Transverse colon (tissue), 4 donors: ENCODE measurements at regions not wholly inside any gene's neighbourhood (a gene's known extent, or its start where the extent isn't known, plus 50 kb on each side); places are given as distances from the start of the nearest gene placed in this dataset.

Experiments
- DNase-seq: peaks from one replicate; pipeline ENCODE4 v3.0.0-alpha.2; 2019
- H3K27ac ChIP-seq, 4 donors: fragments of 200-600 bp; sonication (generic); 2 replicates each; pipeline ENCODE4 v1.5.1; 2016 to 2018; ENCODE audit warnings: inconsistent platforms in 4 of 4
- H3K27me3 ChIP-seq: fragments of 200-600 bp; sonication (generic); 2 replicates; pipeline ENCODE4 v1.5.1; 2017; ENCODE audit warnings: inconsistent platforms
- H3K36me3 ChIP-seq, 4 donors: fragments of 200-600 bp; sonication (generic); 2 replicates each; pipeline ENCODE4 v1.5.1; 2017 to 2019; ENCODE audit warnings: inconsistent platforms in 4 of 4
- H3K4me1 ChIP-seq, 4 donors: fragments of 200-600 bp; sonication (generic); 2 replicates each; pipeline ENCODE4 v1.5.1; 2017 to 2020; ENCODE audit warnings: inconsistent platforms in 4 of 4
- H3K4me3 ChIP-seq, 4 donors: fragments of 200-600 bp; sonication (generic); 1 replicate in 1 of 4; 2 replicates in 3 of 4; pipeline versions ENCODE4 v1.5.1 to v1.6.1; 2017 to 2019; ENCODE audit warnings: inconsistent platforms in 4 of 4
- H3K9me3 ChIP-seq, 2 donors: fragments of 200-600 bp; sonication (generic); 2 replicates each; pipeline ENCODE4 v1.5.1; 2017 to 2019; ENCODE audit warnings: inconsistent platforms in 2 of 2
- CTCF ChIP-seq, 5 experiments: fragments of 200-600 bp in 3 of 5; fragments of 450-650 bp in 2 of 5; sonication (generic) in 3 of 5; IDR thresholded peaks; 1 replicate in 2 of 5; 2 replicates in 3 of 5; pipeline ENCODE4 v1.5.1; 2016 to 2017; ENCODE audit warnings: antibody characterized with exemption in 5 of 5, inconsistent platforms in 3 of 5, mild to moderate bottlenecking in 2 of 5, moderate library complexity in 1 of 5
- EP300 ChIP-seq: sonication (generic); formaldehyde crosslinking; IDR thresholded peaks from one replicate; pipeline ENCODE4 v1.6.1; 2017; ENCODE audit warnings: antibody characterized with exemption, low read depth
- POLR2A ChIP-seq: fragments of 450-650 bp; IDR thresholded peaks from one replicate; pipeline ENCODE4 v1.6.1; 2016; ENCODE audit warnings: antibody characterized with exemption, mild to moderate bottlenecking, moderate library complexity
- POLR2AphosphoS5 ChIP-seq, 3 donors: sonication (generic); formaldehyde crosslinking; IDR thresholded peaks; one replicate each; pipeline ENCODE4 v1.6.1; 2016; ENCODE audit warnings: antibody characterized with exemption in 3 of 3
- WGBS, 2 donors: methylation state at CpG; one replicate each; pipeline ENCODE4 v1.1.5; 2018; ENCODE audit warnings: low coverage in 1 of 2; 5-methylcytosine and 5-hydroxymethylcytosine counted together
- in situ Hi-C, 4 donors: fragments of 200-750 bp; cut with MboI; loops; one replicate each; pipeline versions ENCODE4 v1.15.0 to v1.15.1; 2017; ENCODE audit warnings: low sequenced_read_pairs in 3 of 4, low pct_ligation_motif_present in 1 of 4, low pct_unique_long_range_greater_than_20kb in 1 of 4
- intact Hi-C: fragments of 100-400 bp; cut with DNase I; formaldehyde crosslinking; loops from one replicate; pipeline ENCODE4 v1.15.1; 2023; ENCODE audit warnings: low total_unique reads

- no peaks in the 10 kb centered on the region for H3K27me3 ChIP-seq
- intact Hi-C loops, result no loop called here
- H3K4me1 ChIP-seq, result no peaks in the 10 kb centered on the region
- TF ChIP-seq EP300 (no peak), CTCF (IDR thresholded peaks at IDR 0.05) (no peak), POLR2A (no peak), POLR2AphosphoS5 (IDR thresholded peaks at IDR 0.05) (no peak)
- in situ Hi-C loops, result loop anchor here in 1 of 4 donors (25.0 kb wide), 1 partner anchor 195 kb away; no protein-coding TSS in a partner anchor
- no peaks in the 10 kb centered on the region for H3K36me3 ChIP-seq
- H3K9me3 ChIP-seq, result no peaks in the 10 kb centered on the region
- no peak for DNase-seq
- no peak overlapping the region for H3K4me3 ChIP-seq
- WGBS, 2 donors, result 91% methylated on average over 6 of the region's 6 CpGs; no CpG with 5 or more reads in 1 of the 2 donors
- no peak overlapping the region for H3K27ac ChIP-seq
Observed at GRCh38 chr18:48467231-48467630, 58.0 kb upstream of the ZBTB7C start.

- DNase-seq, result no peak
- WGBS, 2 donors, result 60 to 86% methylated on average over 1 of the region's 1 CpG
- TF ChIP-seq CTCF (IDR thresholded peaks at IDR 0.05), result no peak
- TF ChIP-seq POLR2AphosphoS5 (IDR thresholded peaks at IDR 0.05), result no peak
- TF ChIP-seq EP300, result no peak
- no peak for TF ChIP-seq POLR2A
Observed at GRCh38 chr18:48462510-48462909, 53.3 kb upstream of the ZBTB7C start.

GRCh38 chr18:48460929-48461583 lies 51.9 kb upstream of the ZBTB7C start:
- no peak for DNase-seq
- Histone ChIP-seq H3K4me1 (peaks cover 0 to 5% (median 0%) of the 10 kb centered on the region in 4 donors), H3K27me3 (no peaks in the 10 kb centered on the region), H3K27ac (no peak overlapping the region), H3K4me3 (no peak overlapping the region), H3K36me3 (no peaks in the 10 kb centered on the region), H3K9me3 (no peaks in the 10 kb centered on the region)
- no peak for TF ChIP-seq POLR2AphosphoS5 (IDR thresholded peaks at IDR 0.05)
- TF ChIP-seq CTCF (IDR thresholded peaks at IDR 0.05), result no peak
- TF ChIP-seq POLR2A, result no peak
- no peak for TF ChIP-seq EP300
- WGBS, 2 donors, result 75 to 83% methylated on average over 1 to 3 of the region's 3 CpGs
- intact Hi-C loops, result no loop called here
- in situ Hi-C loops, result loop anchor here in 1 of 4 donors (25.0 kb wide), 1 partner anchor 201 kb away; no protein-coding TSS in a partner anchor

More at GRCh38 chr18:48462510-48462909, 53.3 kb upstream of the ZBTB7C start:
- intact Hi-C loops, result no loop called here
- no peak overlapping the region for H3K27ac ChIP-seq
- in situ Hi-C loops, result loop anchor here in 1 of 4 donors (25.0 kb wide), 1 partner anchor 200 kb away; no protein-coding TSS in a partner anchor
- no peaks in the 10 kb centered on the region for H3K9me3 ChIP-seq
- H3K4me1 ChIP-seq, result no peaks in the 10 kb centered on the region
- H3K27me3 ChIP-seq, result no peaks in the 10 kb centered on the region
- H3K36me3 ChIP-seq, result no peaks in the 10 kb centered on the region
- no peak overlapping the region for H3K4me3 ChIP-seq

- Histone ChIP-seq H3K27ac (no peak overlapping the region), H3K4me3 (no peak overlapping the region), H3K36me3 (no peaks in the 10 kb centered on the region), H3K9me3 (no peaks in the 10 kb centered on the region), H3K4me1 (peaks cover 0 to 10% (median 1%) of the 10 kb centered on the region in 4 donors), H3K27me3 (no peaks in the 10 kb centered on the region)
- in situ Hi-C loops (loop anchor here in 1 of 4 donors (25.0 kb wide), 1 partner anchor 203 kb away; no protein-coding TSS in a partner anchor), intact Hi-C loops (no loop called here)
- 65 to 73% methylated on average over 1 of the region's 1 CpG for WGBS, 2 donors
- DNase-seq, result no peak
- TF ChIP-seq POLR2A (no peak), EP300 (no peak), CTCF (IDR thresholded peaks at IDR 0.05) (no peak), POLR2AphosphoS5 (IDR thresholded peaks at IDR 0.05) (no peak)
Observed at GRCh38 chr18:48459465-48459864, 50.3 kb upstream of the ZBTB7C start.
